Activated CD4-positive, alpha-beta memory T cell treated with anti-CD3 and anti-CD28 coated beads for 36 hours (primary cell): ENCODE measurements at regions not wholly inside any gene's neighbourhood (a gene's known extent, or its start where the extent isn't known, plus 50 kb on each side); places are given as distances from the start of the nearest gene placed in this dataset.

Source experiments
- CTCF ChIA-PET: fragments of 350-600 bp; sonication (Branson Sonifier 250); formaldehyde crosslinking; loops from one replicate; lab custom pipeline; 2021; ENCODE audit warnings: antibody characterized with exemption, inconsistent platforms; lab: Charles Lee
- POLR2A ChIA-PET: fragments of 350-600 bp; sonication (Branson Sonifier 250); formaldehyde crosslinking; loops from one replicate; lab custom pipeline; 2021; ENCODE audit warnings: antibody characterized with exemption; lab: Charles Lee
- DNase-seq: peaks from one replicate; pipeline ENCODE4 v3.0.0-alpha.2; 2020
- H3K27ac Mint-ChIP-seq: one replicate; pipeline ENCODE4 v1.8.0; 2021; ENCODE audit warnings: mixed read lengths
- H3K27me3 Mint-ChIP-seq: one replicate; pipeline ENCODE4 v1.8.0; 2021; ENCODE audit warnings: mixed read lengths
- H3K36me3 Mint-ChIP-seq: one replicate; pipeline ENCODE4 v1.8.0; 2021; ENCODE audit warnings: mixed read lengths
- H3K4me1 Mint-ChIP-seq: one replicate; pipeline ENCODE4 v1.8.0; 2021; ENCODE audit warnings: low read depth, mixed read lengths
- H3K4me3 Mint-ChIP-seq: one replicate; pipeline ENCODE4 v1.8.0; 2021; ENCODE audit warnings: mild to moderate bottlenecking, mixed read lengths
- H3K9me3 Mint-ChIP-seq: one replicate; pipeline ENCODE4 v1.8.0; 2021; ENCODE audit warnings: mixed read lengths
- intact Hi-C: fragments of 100-400 bp; cut with micrococcal nuclease; formaldehyde crosslinking; loops from one replicate; pipeline ENCODE4 v1.15.1; 2023

DNA sequence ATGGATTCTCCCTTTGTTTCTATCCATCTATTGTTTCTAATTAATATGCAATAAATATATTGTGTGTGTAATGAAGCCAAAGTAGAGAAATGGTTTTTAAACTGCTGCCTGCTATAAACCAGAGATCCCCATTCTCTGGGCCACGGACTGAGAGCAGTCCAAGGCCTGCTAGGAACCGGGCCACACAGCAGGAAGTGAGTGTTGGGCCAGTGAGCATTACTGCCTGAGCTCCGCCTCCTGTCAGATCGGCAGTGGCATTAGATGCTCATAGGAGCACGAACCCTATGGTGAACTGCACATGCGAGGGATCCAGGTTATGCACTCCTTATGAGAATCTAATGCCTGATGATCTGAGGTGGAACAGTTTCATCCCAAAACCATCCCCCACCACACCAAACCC, 85.2 kb upstream of the POMGNT2 start:
- intact Hi-C loops, result no loop called here
- peaks cover 10% of the 10 kb centered on the region for H3K9me3 Mint-ChIP-seq
- H3K27ac Mint-ChIP-seq, result no peak overlapping the region
- H3K4me3 Mint-ChIP-seq, result no peak overlapping the region
- peaks cover 46% of the 10 kb centered on the region for H3K4me1 Mint-ChIP-seq
- H3K36me3 Mint-ChIP-seq, result no peaks in the 10 kb centered on the region
- POLR2A ChIA-PET, result no interaction called here
- H3K27me3 Mint-ChIP-seq, result no peaks in the 10 kb centered on the region
- DNase-seq, result no peak
- CTCF ChIA-PET, result no interaction called here

DNA sequence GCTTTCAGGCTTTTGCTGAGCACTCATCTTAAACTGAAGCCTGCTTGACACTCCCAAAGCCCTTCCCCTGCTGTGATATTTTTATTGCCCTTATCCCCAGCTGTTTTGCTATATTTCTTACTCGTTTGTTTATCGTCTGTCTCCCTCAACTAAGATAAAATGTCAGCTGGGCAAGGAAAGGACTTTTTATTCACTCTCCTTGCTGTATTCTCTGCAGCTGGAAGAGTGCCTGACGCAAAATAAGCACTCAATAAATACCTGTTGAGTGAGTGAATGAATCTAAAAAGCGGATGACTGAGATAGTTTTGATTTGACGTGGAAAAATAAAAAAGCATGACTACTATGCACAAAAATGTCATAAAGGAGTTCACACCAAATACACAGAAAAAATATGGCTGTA, 84.8 kb upstream of the POMGNT2 start:
- no peak for DNase-seq
- Mint-ChIP-seq H3K27me3 (no peaks in the 10 kb centered on the region), H3K9me3 (peaks cover 10% of the 10 kb centered on the region), H3K36me3 (no peaks in the 10 kb centered on the region), H3K27ac (no peak overlapping the region), H3K4me3 (no peak overlapping the region), H3K4me1 (peaks cover 41% of the 10 kb centered on the region)
- ChIA-PET POLR2A (no interaction called here), CTCF (no interaction called here)
- intact Hi-C loops, result no loop called here

DNA sequence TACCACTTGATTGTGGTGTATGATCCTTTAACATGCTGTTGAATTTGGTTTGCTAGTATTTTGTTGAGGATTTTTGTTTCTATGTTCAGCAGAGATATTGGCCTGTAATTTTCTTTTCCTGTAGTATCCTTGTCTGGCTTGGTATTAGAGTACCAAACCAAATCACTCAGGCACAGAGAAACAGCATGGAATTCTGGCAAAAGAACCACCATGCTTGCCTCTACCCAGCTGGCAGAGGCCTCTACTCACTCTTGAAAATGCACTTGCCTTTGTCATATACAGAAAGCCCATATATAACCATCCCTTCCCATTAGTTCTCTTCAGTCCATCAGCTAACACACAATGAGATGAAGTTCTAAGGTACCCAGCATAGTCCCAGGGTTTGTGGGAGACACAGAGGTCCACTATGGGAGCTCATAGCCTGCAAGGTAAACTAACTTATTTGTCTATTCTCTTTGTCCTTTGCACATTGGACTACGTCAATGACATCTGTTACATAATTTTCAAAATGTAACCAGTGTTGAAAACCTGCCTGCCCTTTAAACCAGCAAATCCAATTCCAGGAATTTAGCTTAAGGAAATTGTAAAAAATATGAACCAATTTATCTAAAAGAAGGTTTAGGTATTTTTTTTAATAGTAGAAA, 82.1 kb upstream of the POMGNT2 start:
- peaks cover 14% of the 10 kb centered on the region for H3K4me1 Mint-ChIP-seq
- intact Hi-C loops, result no loop called here
- no peaks in the 10 kb centered on the region for H3K27me3 Mint-ChIP-seq
- no peaks in the 10 kb centered on the region for H3K36me3 Mint-ChIP-seq
- peaks cover 10% of the 10 kb centered on the region for H3K9me3 Mint-ChIP-seq
- no peak overlapping the region for H3K27ac Mint-ChIP-seq
- H3K4me3 Mint-ChIP-seq, result no peak overlapping the region
- DNase-seq, result no peak
- ChIA-PET POLR2A (no interaction called here), CTCF (no interaction called here)

DNA sequence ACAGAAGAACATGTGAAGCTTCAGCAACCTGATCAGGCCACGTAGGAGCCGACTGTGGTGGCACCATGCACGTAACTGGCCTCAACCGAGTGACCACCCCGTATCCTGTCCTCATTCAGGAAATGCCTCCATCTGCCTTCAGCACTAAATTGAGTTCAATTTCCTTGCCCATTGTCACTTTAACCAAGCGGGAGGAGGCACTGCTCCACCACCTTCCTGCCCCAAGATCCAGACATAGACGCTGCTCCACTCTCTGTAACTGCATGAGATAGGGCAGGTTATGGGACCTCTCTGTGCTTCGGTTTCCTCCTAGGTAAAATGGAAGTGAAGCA, 80.1 kb upstream of the POMGNT2 start:
- DNase-seq, result no peak
- peaks cover 15% of the 10 kb centered on the region for H3K4me1 Mint-ChIP-seq
- H3K27me3 Mint-ChIP-seq, result no peaks in the 10 kb centered on the region
- H3K4me3 Mint-ChIP-seq, result no peak overlapping the region
- no peak overlapping the region for H3K27ac Mint-ChIP-seq
- ChIA-PET CTCF (interaction anchor here (1.2 kb wide), 1 partner anchor 23 kb away, joined by 5 read pairs; no protein-coding TSS in a partner anchor), POLR2A (no interaction called here)
- no peaks in the 10 kb centered on the region for H3K36me3 Mint-ChIP-seq
- intact Hi-C loops, result no loop called here
- peaks cover 10% of the 10 kb centered on the region for H3K9me3 Mint-ChIP-seq

DNA sequence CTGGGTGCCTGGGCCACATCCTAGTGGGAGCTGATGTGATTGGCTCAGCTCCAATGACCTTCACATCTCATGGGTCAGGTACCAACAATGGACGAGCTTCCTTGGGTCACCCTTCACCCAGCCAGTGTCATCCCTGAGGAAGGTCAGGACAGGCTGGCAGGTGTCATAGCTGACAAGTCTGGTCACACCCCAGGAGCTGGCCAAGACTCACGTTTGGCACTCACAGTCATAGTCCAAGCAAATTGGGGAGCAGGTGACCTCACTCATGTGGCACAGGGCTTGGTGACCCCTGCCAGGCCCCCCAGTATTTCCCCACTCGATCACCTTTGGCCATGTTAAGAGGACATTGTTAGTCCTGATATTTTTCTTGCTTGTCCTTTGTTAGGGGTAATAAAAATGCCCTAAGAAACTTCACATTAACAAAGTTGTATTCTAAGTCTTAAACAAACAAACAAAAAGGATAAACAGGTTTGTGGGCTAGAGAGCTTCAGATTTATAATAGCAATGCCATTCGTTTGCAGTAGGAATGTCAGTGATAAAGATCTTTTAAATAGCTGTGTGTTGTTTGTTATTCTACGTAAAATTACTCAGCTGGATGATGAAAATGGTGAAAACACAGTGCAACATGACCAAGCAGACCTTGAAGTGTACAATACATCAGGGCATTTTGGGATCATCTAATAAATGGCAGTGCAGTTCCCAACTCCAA, 79.5 kb upstream of the POMGNT2 start:
- POLR2A ChIA-PET, result no interaction called here
- peaks cover 20% of the 10 kb centered on the region for H3K4me1 Mint-ChIP-seq
- no peaks in the 10 kb centered on the region for H3K27me3 Mint-ChIP-seq
- DNase-seq, result no peak
- no peak overlapping the region for H3K4me3 Mint-ChIP-seq
- H3K27ac Mint-ChIP-seq, result no peak overlapping the region
- peaks cover 10% of the 10 kb centered on the region for H3K9me3 Mint-ChIP-seq
- intact Hi-C loops, result no loop called here
- no peaks in the 10 kb centered on the region for H3K36me3 Mint-ChIP-seq
- CTCF ChIA-PET, result interaction anchor here (1.2 kb wide), 1 partner anchor 23 kb away, joined by 5 read pairs; no protein-coding TSS in a partner anchor

DNA sequence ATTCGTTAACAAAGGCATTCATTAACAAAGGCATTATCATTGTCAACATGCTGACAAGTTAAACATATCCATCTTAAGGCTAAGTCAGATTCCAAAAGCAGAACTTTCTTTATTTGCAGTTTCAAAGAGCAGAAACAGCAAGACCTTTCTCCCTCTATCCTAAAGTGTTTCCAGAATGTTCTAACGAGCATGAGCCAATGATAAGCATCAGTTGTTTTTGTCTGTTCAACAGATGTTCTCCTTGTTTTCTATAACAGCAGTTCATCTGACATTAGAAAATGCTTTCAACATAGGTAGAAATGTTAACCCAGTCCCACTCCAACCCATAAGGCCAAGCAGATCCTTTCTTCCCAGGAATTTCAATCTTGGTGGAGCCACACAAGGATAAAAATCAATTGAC, 77.6 kb upstream of the POMGNT2 start:
- no peaks in the 10 kb centered on the region for H3K36me3 Mint-ChIP-seq
- CTCF ChIA-PET, result no interaction called here
- no peak overlapping the region for H3K4me3 Mint-ChIP-seq
- H3K4me1 Mint-ChIP-seq, result peaks cover 39% of the 10 kb centered on the region
- no peak for DNase-seq
- POLR2A ChIA-PET, result no interaction called here
- H3K9me3 Mint-ChIP-seq, result peaks cover 7% of the 10 kb centered on the region
- no peak overlapping the region for H3K27ac Mint-ChIP-seq
- no peaks in the 10 kb centered on the region for H3K27me3 Mint-ChIP-seq
- intact Hi-C loops, result no loop called here

DNA sequence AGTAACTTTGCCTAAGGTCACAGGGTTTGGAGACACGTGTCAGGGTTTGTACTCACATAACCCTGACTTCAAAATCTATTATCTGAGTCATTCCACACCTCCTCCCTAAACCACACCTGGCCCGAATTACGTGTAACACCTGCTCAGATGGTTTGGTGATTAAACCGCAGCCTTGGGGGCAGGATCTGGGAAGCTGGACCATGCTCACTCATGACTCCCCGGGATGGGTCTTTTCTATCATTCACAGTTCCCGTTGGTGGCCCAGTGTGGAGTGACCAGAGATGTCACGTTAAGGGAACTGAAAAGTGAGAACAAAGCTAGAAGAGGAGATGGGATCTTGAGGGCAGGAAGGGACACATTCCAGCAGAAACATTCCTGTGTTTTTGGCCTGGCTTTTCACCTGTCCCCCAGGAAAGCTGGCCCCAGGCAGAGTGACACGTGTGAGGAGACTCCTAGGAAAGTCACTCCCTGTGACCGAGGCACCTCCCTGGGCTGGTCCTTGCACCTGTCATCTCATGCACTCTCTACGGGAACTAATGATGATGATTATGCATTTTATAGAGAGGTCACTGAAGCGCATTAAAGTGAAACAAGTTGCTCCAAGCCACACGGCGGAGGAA, 75.4 kb upstream of the POMGNT2 start:
- H3K36me3 Mint-ChIP-seq, result no peaks in the 10 kb centered on the region

DNA sequence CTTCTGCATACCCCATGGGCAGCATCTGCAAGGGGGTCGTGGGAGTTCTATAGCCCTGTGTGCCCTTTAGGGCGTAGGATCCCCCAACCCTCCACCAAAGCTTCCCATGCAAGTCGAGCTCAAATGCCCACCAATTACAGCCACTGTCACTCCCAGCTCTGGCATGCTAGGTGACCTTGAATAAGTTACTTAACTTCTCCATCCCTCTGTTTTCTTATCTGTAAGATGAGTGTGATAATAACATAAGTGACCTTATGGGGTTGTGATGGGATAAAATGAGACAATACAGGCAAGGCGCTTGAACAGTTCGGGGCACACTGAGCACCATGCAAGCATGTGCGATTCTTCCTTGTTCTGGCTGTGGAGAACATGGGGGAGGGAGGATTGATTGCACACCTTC, 74.8 kb upstream of the POMGNT2 start:
- Mint-ChIP-seq H3K9me3 (no peaks in the 10 kb centered on the region), H3K36me3 (no peaks in the 10 kb centered on the region), H3K4me3 (no peak overlapping the region), H3K27ac (peak overlapping the region; percentile 59), H3K27me3 (no peaks in the 10 kb centered on the region), H3K4me1 (peaks cover 37% of the 10 kb centered on the region)
- no peak for DNase-seq
- intact Hi-C loops, result loop anchor here (1.0 to 2.0 kb wide), 3 partner anchors 18 to 209 kb away; partner anchors contain the start of gene SNRK
- ChIA-PET POLR2A (no interaction called here), CTCF (interaction anchor here (0.6 to 1.5 kb wide), 3 partner anchors 18 to 43 kb away, joined by 3 to 7 read pairs (median 3); no protein-coding TSS in a partner anchor)

More for the DNA sequence above, 75.4 kb upstream of the POMGNT2 start:
- ChIA-PET POLR2A (no interaction called here), CTCF (interaction anchor here (0.6 kb wide), 1 partner anchor 42 kb away, joined by 3 read pairs; no protein-coding TSS in a partner anchor)
- peaks cover 37% of the 10 kb centered on the region for H3K4me1 Mint-ChIP-seq
- no peaks in the 10 kb centered on the region for H3K27me3 Mint-ChIP-seq
- no peaks in the 10 kb centered on the region for H3K9me3 Mint-ChIP-seq
- peak overlapping the region; percentile 59 for H3K27ac Mint-ChIP-seq
- peak; percentile 79 for DNase-seq
- intact Hi-C loops, result loop anchor here (1.0 to 2.0 kb wide), 3 partner anchors 19 to 208 kb away; partner anchors contain the start of gene SNRK
- H3K4me3 Mint-ChIP-seq, result no peak overlapping the region

DNA sequence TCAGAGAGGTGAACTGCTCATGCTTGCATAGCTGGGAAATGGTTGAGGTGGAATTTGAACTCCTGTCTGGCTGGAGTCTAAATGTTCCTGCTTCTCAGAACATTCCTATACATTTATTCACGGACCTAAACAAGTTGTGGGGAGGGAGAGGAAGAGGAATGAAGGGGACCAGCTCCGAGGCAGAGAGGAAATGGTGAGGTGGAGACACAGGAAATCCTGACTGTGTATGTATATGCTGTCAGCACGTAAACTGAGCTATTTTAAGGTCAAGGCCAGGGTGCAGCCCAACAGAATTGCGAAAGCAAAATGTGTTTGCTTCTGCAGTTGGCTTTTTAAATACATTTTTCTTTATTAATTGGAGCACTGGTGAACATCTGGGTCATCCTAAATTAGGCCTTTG, 74.1 kb upstream of the POMGNT2 start:
- H3K4me1 Mint-ChIP-seq, result peaks cover 37% of the 10 kb centered on the region

DNA sequence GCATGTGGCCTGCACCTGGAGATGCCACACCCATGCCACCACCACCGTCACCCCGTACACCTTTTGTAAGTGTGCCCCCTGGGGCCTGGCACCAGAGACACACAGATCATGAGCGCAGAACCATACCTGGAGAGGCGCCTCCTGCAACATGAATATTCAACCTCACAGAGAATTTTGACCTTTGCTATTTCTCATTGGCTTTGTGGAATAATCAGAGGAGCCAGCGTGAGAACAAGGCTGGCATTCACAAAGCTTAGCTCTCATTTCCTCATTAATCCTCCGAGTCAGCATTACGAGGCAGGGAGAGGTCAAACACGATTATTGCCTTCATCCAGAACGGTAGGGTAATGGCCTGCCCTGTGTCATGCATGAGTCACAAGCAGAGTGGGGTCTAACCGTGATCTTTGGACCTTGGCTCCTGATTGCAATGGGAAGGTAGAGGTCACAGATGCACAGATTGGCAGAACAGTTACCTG, 73.0 kb upstream of the POMGNT2 start:
- peaks cover 37% of the 10 kb centered on the region for H3K4me1 Mint-ChIP-seq
- H3K27me3 Mint-ChIP-seq, result no peaks in the 10 kb centered on the region
- ChIA-PET POLR2A (no interaction called here), CTCF (interaction anchor here (1.3 kb wide), 1 partner anchor 16 kb away, joined by 3 read pairs; no protein-coding TSS in a partner anchor)
- peaks cover 6% of the 10 kb centered on the region for H3K36me3 Mint-ChIP-seq
- peaks cover 11% of the 10 kb centered on the region for H3K9me3 Mint-ChIP-seq
- H3K4me3 Mint-ChIP-seq, result no peak overlapping the region
- intact Hi-C loops, result no loop called here
- DNase-seq, result no peak
- H3K27ac Mint-ChIP-seq, result no peak overlapping the region

More for the DNA sequence above, 74.1 kb upstream of the POMGNT2 start:
- ChIA-PET CTCF (interaction anchor here (0.9 to 1.5 kb wide), 2 partner anchors 18 to 19 kb away, joined by 3 to 7 read pairs; no protein-coding TSS in a partner anchor), POLR2A (interaction anchor here (1.0 to 1.1 kb wide), 2 partner anchors 12 to 17 kb away, joined by 3 to 4 read pairs; no protein-coding TSS in a partner anchor)
- no peak overlapping the region for H3K4me3 Mint-ChIP-seq
- H3K9me3 Mint-ChIP-seq, result peaks cover under 1% of the 10 kb centered on the region
- intact Hi-C loops, result loop anchor here (2.0 kb wide), 1 partner anchor 17 kb away; no protein-coding TSS in a partner anchor
- peak; percentile 54 for DNase-seq
- H3K36me3 Mint-ChIP-seq, result no peaks in the 10 kb centered on the region
- H3K27me3 Mint-ChIP-seq, result no peaks in the 10 kb centered on the region
- peak overlapping the region; percentile 54 for H3K27ac Mint-ChIP-seq

DNA sequence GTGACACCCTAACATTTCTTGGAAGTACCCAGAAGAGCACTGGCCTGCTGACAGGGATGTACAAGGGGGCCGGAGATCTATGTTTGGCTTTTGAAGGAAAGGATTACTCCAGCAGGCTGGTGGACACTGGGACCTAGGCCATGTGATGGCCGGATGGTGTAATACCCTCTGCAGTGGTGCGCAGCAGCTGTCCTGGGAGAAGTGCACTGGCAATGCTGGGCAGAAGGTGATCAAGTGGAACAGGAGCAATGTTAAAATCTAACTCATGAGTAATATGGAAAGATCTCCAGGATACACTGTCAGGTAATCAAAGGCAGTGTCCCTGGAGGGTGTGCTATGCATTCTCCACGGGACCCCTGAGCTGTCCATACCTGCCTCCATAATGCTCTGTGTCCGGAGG, 71.2 kb upstream of the POMGNT2 start:
- no peak overlapping the region for H3K27ac Mint-ChIP-seq
- ChIA-PET POLR2A (no interaction called here), CTCF (no interaction called here)
- no peaks in the 10 kb centered on the region for H3K27me3 Mint-ChIP-seq
- intact Hi-C loops, result no loop called here
- peaks cover 23% of the 10 kb centered on the region for H3K9me3 Mint-ChIP-seq
- peaks cover 10% of the 10 kb centered on the region for H3K36me3 Mint-ChIP-seq
- H3K4me3 Mint-ChIP-seq, result no peak overlapping the region
- DNase-seq, result no peak
- peaks cover 32% of the 10 kb centered on the region for H3K4me1 Mint-ChIP-seq

DNA sequence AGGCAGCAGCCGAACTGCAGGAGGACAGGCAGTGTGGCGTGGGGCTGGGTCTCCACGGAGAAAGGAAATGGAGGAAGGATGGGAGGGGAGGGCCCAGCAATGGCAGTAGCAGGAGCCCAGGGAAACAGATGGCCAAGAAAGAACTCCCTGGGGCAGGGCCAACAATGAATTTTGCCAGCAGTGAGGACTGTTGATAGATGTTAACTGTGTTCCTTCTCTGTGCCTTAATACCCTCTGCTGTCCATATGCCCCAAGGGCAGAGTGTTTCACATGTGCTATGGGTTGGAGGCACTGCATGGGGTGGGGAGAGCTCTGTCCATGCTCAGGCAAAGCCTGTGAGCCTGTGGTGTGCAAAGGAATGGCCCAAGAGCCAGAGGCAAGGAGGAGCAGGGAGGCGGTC, 70.8 kb upstream of the POMGNT2 start:
- H3K4me1 Mint-ChIP-seq, result peaks cover 31% of the 10 kb centered on the region
- H3K27me3 Mint-ChIP-seq, result no peaks in the 10 kb centered on the region
- H3K27ac Mint-ChIP-seq, result no peak overlapping the region
- no peak for DNase-seq
- H3K36me3 Mint-ChIP-seq, result peaks cover 10% of the 10 kb centered on the region
- POLR2A ChIA-PET, result no interaction called here
- CTCF ChIA-PET, result no interaction called here
- H3K4me3 Mint-ChIP-seq, result no peak overlapping the region
- peaks cover 23% of the 10 kb centered on the region for H3K9me3 Mint-ChIP-seq
- intact Hi-C loops, result no loop called here
